HG03060 (cell line): ENCODE measurements at regions not wholly inside any gene's neighbourhood (a gene's known extent, or its start where the extent isn't known, plus 50 kb on each side); places are given as distances from the start of the nearest gene placed in this dataset.

ENCODE experiments used
- ATAC-seq: cut with Tn5 transposase; IDR thresholded peaks from one replicate; pipeline ENCODE4 v1.9.1; 2021; ENCODE audit warnings: low read depth, moderate number of reproducible peaks; ENCODE audit not compliant: unreplicated experiment

DNA sequence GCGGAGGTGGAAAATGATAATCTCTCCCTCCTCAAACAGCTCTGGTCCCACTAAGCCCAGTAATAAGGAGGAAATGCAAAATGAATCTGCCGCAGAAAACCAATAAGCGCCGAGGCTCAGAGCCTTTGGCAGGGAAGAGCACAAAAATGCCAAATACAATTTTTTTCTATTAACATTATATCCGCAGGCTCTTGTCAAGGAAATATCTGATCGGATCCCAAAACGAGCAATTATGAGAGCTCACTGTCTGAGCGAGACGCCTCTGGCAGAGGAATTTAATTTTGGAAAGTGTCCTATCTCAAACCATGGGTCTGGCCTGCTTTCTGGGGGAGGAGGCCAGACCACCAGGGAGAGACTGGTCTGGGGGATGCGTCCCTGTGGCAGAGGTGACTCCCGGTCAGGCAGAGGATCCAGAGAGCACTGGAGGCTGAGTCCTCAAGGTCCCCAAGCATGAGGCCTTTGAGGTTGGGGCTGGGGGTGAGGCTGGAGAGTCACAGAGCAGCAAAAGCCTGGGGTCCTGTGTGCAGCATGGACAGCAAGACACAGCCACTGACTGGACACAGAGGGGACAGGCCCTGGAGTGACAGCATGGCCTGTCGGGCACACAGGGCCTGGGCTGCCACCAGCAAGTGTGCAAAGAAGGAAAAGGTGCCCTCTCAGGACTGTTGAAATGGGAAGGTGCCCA lies 342.8 kb upstream of the SFSWAP start:
- ATAC-seq, result no peak

- ATAC-seq, result no peak
These were observed 342.2 kb upstream of the SFSWAP start for GRCh38 chr12:131368668-131369071.

DNA sequence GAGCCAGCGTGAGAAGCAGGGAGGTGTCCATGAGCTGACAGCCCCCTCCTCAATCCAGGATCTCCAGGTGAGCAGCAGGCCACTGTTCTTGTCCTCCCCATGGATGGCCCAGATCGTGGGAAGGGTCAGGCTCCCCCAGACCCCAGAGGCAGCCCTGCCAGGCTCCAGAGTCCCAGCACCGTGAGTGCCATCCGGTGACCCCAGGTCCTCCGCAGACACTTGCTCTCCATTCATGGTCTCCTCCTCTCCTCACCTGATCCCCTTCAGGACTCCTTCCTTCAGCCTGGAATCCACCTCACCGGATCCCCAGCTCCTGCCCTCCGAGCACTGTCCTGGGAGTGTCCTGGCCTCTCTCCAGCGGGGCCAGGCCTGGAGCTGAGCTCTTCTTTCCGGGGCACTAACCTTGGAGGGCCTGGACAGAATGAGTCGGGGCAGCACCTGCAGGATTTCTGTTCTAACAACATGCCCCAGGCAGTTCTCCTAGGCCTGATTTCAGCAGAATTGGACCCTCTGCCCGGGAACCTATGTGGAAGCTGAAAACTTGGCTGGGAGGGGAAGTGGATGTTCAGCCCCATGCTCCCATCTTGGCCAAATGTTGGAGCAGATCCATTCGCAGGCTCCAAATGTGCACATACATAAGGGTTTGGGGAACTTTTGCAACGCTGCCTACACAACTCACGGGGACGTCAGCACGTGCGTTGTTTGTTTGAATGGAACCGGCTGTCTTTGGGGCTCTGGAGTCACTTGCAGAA lies 341.6 kb upstream of the SFSWAP start:
- no peak for ATAC-seq

DNA sequence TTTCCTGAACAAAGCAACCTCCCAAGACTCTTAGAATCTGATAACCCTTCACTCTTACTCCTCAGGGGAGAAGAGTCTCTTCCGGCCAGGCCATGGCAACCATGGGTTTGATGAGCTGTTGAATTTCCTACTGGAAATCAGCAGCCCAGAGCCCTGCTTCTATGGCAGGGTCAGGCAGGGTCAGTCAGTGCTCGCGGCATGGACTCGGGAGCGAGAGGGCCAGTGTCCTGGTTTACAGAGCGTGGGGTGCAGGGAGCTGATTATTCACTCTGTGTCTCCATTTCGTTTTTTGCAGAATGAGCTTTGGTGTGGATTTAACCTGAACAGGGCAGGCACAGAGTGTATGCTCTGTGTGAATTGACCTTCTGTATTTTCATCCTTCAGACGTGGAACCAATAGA lies 340.6 kb upstream of the SFSWAP start:
- ATAC-seq, result no peak

GRCh38 chr12:131370791-131371347 lies 340.0 kb upstream of the SFSWAP start:
- ATAC-seq, result no peak

GRCh38 chr12:131371401-131372170 lies 339.3 kb upstream of the SFSWAP start:
- no peak for ATAC-seq

GRCh38 chr12:131372171-131372475 lies 338.8 kb upstream of the SFSWAP start:
- no peak for ATAC-seq

GRCh38 chr12:131372706-131373195 lies 338.1 kb upstream of the SFSWAP start:
- ATAC-seq, result no peak

DNA sequence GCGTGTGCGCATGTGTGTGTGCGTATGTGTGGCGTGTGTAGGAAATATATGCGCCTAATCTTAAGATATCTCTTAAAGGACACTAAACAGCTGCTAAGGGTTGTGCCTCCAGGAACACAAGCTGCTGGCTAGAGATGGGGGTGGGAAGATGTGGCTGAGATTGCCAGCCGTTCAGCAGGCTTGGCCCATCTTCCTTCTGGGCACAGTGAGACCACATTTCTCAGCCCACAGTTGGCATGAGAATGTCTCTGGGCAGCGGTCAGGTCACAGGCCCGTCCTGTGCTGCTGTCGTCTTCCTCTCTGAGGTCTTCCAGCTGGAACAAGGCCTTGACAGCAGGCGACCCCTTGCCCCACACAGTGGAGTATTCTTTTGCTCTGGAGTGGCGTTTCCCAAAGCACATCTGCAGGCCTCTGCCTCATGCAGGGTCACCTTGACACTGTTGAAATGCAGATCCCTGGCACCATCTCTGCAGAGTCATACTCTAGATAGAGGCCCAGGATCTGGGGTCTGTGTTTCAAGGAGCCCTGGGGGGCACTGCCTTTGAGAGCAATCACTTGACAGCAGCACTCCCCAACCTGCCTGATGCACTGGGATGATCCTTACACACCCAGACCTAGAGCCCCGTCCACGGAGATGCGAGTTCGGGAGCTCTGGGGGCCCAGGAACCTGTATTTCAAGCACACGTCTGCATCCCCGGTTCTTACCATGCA lies 335.5 kb upstream of the SFSWAP start:
- ATAC-seq, result no peak

DNA sequence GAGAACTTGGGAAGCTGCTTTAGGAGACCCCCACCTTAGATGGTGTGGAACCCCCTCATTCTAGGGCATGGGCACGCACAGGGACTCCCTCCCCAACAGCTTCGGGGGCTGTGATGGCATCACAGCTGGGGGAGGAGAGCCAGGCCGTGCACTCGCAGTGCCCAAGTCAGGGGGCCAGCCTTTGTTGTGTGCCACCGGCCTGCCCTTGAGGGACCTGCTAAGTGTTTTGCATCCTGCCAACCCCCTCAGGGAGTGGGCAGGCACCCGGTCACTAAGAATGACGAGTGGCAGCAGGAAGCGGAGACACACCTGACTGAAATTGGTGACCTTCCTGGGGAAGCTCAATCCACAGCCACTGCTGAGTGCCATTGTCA lies 334.9 kb upstream of the SFSWAP start:
- no peak for ATAC-seq

- no peak for ATAC-seq
These were observed 332.6 kb upstream of the SFSWAP start for GRCh38 chr12:131378176-131378842.

GRCh38 chr12:131378861-131379665 lies 331.8 kb upstream of the SFSWAP start:
- no peak for ATAC-seq

- no peak for ATAC-seq
These were observed 331.2 kb upstream of the SFSWAP start for GRCh38 chr12:131379738-131380137.

GRCh38 chr12:131380220-131380964 lies 330.5 kb upstream of the SFSWAP start:
- no peak for ATAC-seq

DNA sequence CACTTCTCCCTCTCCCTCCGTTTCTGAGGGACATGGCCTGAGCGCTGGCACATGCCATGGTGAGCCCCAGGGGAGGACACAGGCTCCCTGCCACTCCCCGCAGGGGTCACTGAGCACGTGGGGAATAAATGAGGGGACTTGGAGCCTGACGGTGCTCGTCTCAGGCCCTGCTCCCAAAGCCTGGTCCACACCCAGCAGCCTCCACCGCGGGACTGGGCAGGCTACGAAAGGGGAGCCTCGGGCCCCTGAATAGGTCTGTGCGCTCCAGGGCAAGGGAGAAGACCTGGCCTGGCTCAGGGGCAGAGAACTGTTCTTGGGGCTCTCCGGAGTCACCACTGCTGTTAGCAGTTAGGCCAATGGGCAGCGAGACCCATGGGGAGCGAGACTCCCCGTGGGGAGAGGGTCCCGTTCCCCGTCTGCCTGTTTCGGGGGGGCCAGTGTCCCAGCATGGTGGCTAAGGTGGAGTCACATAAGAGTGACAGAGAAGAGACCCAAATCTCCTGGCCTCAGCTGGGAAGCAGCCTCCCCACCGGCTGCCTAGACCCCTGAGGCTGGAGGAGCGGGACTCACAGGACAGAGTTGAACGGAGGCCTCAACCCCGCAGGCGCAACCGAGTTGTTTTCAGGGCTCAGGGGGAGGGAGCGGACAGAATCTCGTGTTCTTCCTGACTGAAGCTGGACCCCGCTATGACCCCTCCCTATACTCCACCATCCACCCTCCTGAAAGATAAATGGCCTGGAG lies 329.8 kb upstream of the SFSWAP start:
- ATAC-seq, result no peak

DNA sequence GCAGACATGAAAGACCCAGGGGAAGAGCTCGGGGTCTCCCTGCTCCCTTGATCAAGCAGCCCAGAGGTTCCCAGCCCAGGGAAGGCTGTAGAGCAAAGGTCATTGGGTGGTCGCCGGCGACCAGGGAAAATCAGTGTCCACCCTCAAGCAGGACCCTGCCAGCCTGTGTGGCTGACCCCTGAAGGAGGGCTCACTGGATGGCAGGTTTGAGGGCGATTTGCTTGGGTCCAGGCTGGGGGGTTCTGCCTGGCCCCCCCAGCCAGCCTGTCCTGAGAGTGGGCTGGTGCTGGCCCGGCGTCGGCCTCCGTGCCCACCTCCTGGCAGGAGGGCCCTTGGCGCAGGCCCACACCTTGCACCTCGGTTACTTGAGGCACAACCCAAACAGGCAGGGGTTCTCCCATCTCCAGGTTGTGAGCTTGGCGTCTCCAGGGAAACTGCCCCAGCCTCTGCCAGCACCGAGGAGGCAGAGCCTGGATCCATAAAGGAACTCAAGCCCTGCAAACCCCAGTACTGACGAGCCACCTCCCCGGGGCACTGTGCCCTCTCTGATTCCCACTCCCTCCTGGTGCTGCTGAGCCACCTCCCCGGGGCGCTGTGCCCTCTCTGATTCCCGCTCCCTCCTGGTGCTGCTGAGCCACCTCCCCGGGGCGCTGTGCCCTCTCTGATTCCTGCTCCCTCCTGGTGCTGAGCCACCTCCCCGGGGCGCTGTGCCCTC lies 329.0 kb upstream of the SFSWAP start:
- no peak for ATAC-seq

DNA sequence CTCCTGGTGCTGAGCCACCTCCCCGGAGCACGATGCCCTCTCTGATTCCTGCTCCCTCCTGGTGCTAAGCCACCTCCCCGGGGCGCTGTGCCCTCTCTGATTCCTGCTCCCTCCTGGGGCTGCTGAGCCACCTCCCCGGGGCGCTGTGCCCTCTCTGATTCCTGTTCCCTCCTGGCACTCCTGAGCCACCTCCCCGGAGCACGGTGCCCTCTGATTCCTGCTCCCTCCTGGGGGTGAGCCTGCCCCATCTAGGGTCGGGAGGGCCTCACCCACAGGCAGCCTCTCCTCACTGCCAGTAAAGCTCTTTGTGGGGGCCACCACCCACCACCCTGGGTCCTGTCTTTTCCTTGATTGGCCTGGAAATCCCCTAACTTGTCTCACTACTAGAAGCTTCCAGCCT lies 327.6 kb upstream of the SFSWAP start:
- no peak for ATAC-seq
